ENCODE measurements at regions not wholly inside any gene's neighbourhood (a gene's known extent, or its start where the extent isn't known, plus 50 kb on each side); places are given as distances from the start of the nearest gene placed in this dataset.

- no peak for DNase-seq
- no peak for TF ChIP-seq POLR2A (IDR thresholded peaks at IDR 0.05)
- TF ChIP-seq CTCF (IDR thresholded peaks at IDR 0.05): no peak
- no peaks in the 10 kb centered on the region for H3K4me1 ChIP-seq
- no peaks in the 10 kb centered on the region for H3K9me3 ChIP-seq
- no peaks in the 10 kb centered on the region for H3K36me3 ChIP-seq
- H3K27ac ChIP-seq: no peak overlapping the region
- no peak overlapping the region for H3K4me3 ChIP-seq
- no peaks in the 10 kb centered on the region for H3K27me3 ChIP-seq
These were observed 1037.2 kb upstream of the B3GALT2 start for GRCh38 chr1:194223596-194223995.

GRCh38 chr1:194215448-194215847 is 1029.0 kb upstream of the B3GALT2 start:
- H3K9me3 ChIP-seq: no peaks in the 10 kb centered on the region
- H3K27ac ChIP-seq: no peak overlapping the region
- no peak for DNase-seq
- H3K4me3 ChIP-seq: no peak overlapping the region
- TF ChIP-seq CTCF (IDR thresholded peaks at IDR 0.05) (no peak), POLR2A (IDR thresholded peaks at IDR 0.05) (no peak)
- no peaks in the 10 kb centered on the region for H3K27me3 ChIP-seq
- H3K4me1 ChIP-seq: no peaks in the 10 kb centered on the region
- H3K36me3 ChIP-seq: no peaks in the 10 kb centered on the region

GRCh38 chr1:194214735-194215134 is 1028.3 kb upstream of the B3GALT2 start:
- H3K27me3 ChIP-seq: no peaks in the 10 kb centered on the region
- H3K36me3 ChIP-seq: no peaks in the 10 kb centered on the region
- H3K4me3 ChIP-seq: no peak overlapping the region
- TF ChIP-seq POLR2A (IDR thresholded peaks at IDR 0.05) (no peak), CTCF (IDR thresholded peaks at IDR 0.05) (no peak)
- no peaks in the 10 kb centered on the region for H3K4me1 ChIP-seq
- H3K27ac ChIP-seq: no peak overlapping the region
- H3K9me3 ChIP-seq: no peaks in the 10 kb centered on the region
- no peak for DNase-seq

GRCh38 chr1:194209920-194210319 is 1023.5 kb upstream of the B3GALT2 start:
- Histone ChIP-seq H3K27me3 (no peaks in the 10 kb centered on the region), H3K9me3 (no peaks in the 10 kb centered on the region), H3K36me3 (no peaks in the 10 kb centered on the region), H3K4me3 (no peak overlapping the region), H3K27ac (no peak overlapping the region), H3K4me1 (no peaks in the 10 kb centered on the region)
- DNase-seq: no peak
- no peak for TF ChIP-seq CTCF (IDR thresholded peaks at IDR 0.05)
- TF ChIP-seq POLR2A (IDR thresholded peaks at IDR 0.05): no peak

- TF ChIP-seq POLR2A (IDR thresholded peaks at IDR 0.05) (no peak), CTCF (IDR thresholded peaks at IDR 0.05) (no peak)
- H3K27me3 ChIP-seq: no peaks in the 10 kb centered on the region
These were observed 1022.3 kb upstream of the B3GALT2 start for GRCh38 chr1:194208674-194209073.

GRCh38 chr1:194196562-194196961 is 1010.1 kb upstream of the B3GALT2 start:
- Histone ChIP-seq H3K4me3 (no peak overlapping the region), H3K36me3 (no peaks in the 10 kb centered on the region), H3K9me3 (no peaks in the 10 kb centered on the region), H3K4me1 (no peaks in the 10 kb centered on the region), H3K27me3 (no peaks in the 10 kb centered on the region), H3K27ac (no peak overlapping the region)
- TF ChIP-seq POLR2A (IDR thresholded peaks at IDR 0.05) (no peak), CTCF (IDR thresholded peaks at IDR 0.05) (no peak)
- no peak for DNase-seq

More at GRCh38 chr1:194208674-194209073, 1022.3 kb upstream of the B3GALT2 start:
- no peak overlapping the region for H3K4me3 ChIP-seq
- H3K27ac ChIP-seq: no peak overlapping the region
- no peaks in the 10 kb centered on the region for H3K4me1 ChIP-seq
- no peaks in the 10 kb centered on the region for H3K9me3 ChIP-seq
- DNase-seq: no peak
- no peaks in the 10 kb centered on the region for H3K36me3 ChIP-seq
